M059J (cell line): ENCODE measurements at regions not wholly inside any gene's neighbourhood (a gene's known extent, or its start where the extent isn't known, plus 50 kb on each side); places are given as distances from the start of the nearest gene placed in this dataset.

Source experiments
- DNase-seq: peaks from one replicate; pipeline ENCODE4 v3.0.0-alpha.2; 2012; ENCODE audit warnings: low read depth

DNA sequence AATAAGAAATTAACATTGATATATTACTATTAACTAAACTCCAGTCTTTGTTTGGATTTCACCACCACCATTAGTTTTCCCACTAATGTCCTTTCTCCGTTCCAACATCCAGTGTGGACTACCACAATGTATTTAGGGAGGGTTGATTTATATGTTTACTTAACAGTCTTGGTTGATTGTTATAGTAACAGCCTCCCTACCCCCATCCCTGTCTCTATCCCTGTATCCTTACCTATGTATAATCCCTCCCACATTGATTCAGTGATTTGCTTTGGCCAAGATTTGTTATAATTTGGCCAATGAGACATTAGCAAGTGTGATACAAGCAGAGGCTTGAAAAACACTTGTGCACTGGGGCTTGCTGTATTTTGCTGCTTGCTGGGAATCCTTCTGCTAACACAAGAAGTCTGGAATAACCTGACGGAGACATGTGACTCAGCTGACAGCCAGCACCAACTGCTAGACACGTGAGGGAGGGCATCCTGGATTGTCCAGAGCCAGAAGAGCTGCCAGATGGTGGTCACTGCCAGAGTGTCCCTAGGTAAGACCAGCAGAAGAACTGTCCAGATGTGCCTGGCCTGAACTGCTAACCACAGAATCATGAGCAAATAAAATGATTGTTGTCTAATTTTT, 51.2 kb upstream of the TCF7 start:
- DNase-seq, result peak; percentile 18

DNA sequence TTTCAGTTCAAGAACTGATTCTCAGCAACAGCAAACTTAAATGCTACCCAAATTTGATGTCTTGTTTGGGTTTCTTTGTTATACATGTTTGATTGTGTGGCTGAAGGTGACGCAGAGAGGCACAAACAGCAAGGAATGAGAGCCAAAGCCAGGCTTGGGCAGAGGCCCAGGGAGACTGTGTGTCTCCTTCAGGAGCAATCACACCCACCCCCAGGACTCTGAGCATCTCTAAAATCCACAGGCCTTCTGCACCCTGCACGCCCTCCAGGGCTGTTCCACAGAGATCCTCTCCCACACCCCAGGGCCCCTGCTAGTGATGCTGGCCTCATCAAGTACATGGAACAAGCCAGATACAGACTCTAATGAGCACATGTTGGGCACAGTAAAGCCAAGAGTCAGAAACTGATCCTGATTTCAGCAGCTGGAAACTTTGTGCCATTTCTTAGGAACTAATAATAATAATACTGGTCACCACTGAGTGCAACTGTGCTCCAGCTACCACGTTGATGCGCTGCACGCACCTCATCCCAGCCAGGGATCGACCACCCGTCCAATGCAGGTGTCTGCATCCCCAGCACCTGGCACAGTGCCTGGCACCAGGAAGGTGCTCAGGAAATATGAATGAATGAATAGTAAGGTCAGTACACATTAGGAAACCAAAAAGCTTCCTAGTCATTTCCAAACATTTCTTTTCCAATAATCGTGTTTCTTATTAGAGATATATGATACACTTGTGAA, 54.6 kb upstream of the TCF7 start:
- DNase-seq, result peak; percentile 37

DNA sequence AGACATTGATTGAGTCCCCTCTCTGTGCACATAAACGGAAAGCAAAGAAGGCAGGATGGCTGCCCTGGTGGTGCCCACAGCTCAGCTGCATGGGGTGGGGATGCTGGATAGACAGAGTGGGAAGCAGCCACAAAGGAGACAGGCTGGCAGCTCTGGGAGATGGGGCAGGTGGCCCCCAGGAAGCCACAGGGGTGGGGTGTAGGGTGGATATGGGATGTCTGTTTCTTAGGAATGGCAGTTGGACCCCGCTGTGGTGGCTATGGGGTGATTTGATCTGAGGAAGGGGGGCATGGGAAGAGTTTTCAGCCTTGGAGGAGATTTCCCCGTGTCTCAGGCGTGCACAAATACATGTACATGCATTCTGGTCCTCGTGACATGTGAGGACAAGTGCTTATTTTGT, 50.2 kb upstream of the VDAC1 start:
- DNase-seq, result no peak
